HEK293T (cell line): ENCODE measurements at regions not wholly inside any gene's neighbourhood (a gene's known extent, or its start where the extent isn't known, plus 50 kb on each side); places are given as distances from the start of the nearest gene placed in this dataset.

ENCODE experiments used
- CTCF ChIA-PET: fragments of 350-600 bp; formaldehyde crosslinking; extraction: SDS; loops from one replicate; lab custom pipeline; 2021; ENCODE audit warnings: antibody characterized with exemption, inconsistent platforms; lab: Yijun Ruan, JAX
- POLR2A ChIA-PET: fragments of 350-600 bp; formaldehyde crosslinking; extraction: SDS; loops from one replicate; lab custom pipeline; 2020; ENCODE audit warnings: antibody characterized with exemption, inconsistent platforms; lab: Yijun Ruan, JAX
- DNase-seq: peaks from one replicate; pipeline ENCODE4 v3.0.0; 2012; ENCODE audit warnings: mixed read lengths; ENCODE audit errors: extremely low spot score
- ARNT ChIP-seq: fragments of 450-650 bp; IDR thresholded peaks from 2 replicates; pipeline ENCODE4 v1.6.1; 2017; ENCODE audit warnings: mild to moderate bottlenecking
- BHLHE40 ChIP-seq: fragments of 450-650 bp; IDR thresholded peaks from 2 replicates; pipeline ENCODE4 v1.6.1; 2016; ENCODE audit warnings: mild to moderate bottlenecking, moderate library complexity, borderline replicate concordance
- CTBP1 ChIP-seq: fragments of 450-650 bp; IDR thresholded peaks from 2 replicates; pipeline ENCODE4 v1.6.1; 2016; ENCODE audit warnings: borderline replicate concordance
- ELF4 ChIP-seq: fragments of 450-650 bp; IDR thresholded peaks from 2 replicates; pipeline ENCODE4 v1.6.1; 2017; ENCODE audit warnings: antibody characterized with exemption
- FOXA1 ChIP-seq: fragments of 450-650 bp; IDR thresholded peaks from 2 replicates; pipeline ENCODE4 v1.6.1; 2016; ENCODE audit warnings: mild to moderate bottlenecking
- FOXK2 ChIP-seq: fragments of 450-650 bp; IDR thresholded peaks from 2 replicates; pipeline ENCODE4 v1.6.1; 2016; ENCODE audit warnings: mild to moderate bottlenecking
- FOXM1 ChIP-seq: fragments of 450-650 bp; IDR thresholded peaks from 2 replicates; pipeline ENCODE4 v1.6.1; 2017; ENCODE audit warnings: mild to moderate bottlenecking, borderline replicate concordance
- HDGF ChIP-seq: fragments of 450-650 bp; IDR thresholded peaks from 2 replicates; pipeline ENCODE4 v1.6.1; 2017; ENCODE audit warnings: antibody characterized with exemption, borderline replicate concordance
- L3MBTL2 ChIP-seq: fragments of 450-650 bp; conservative IDR thresholded peaks from 2 replicates; pipeline ENCODE4 v1.6.1; 2016; ENCODE audit warnings: mild to moderate bottlenecking
- LEF1 ChIP-seq: fragments of 450-650 bp; IDR thresholded peaks from 2 replicates; pipeline ENCODE4 v1.6.1; 2017; ENCODE audit warnings: mild to moderate bottlenecking, borderline replicate concordance
- NFRKB ChIP-seq: fragments of 450-650 bp; IDR thresholded peaks from 2 replicates; pipeline ENCODE4 v1.6.1; 2016; ENCODE audit warnings: mild to moderate bottlenecking, moderate library complexity
- PKNOX1 ChIP-seq: fragments of 450-650 bp; IDR thresholded peaks from 2 replicates; pipeline ENCODE4 v1.6.1; 2016
- SP1 ChIP-seq: fragments of 450-650 bp; IDR thresholded peaks from 2 replicates; pipeline ENCODE4 v1.6.1; 2017
- SUZ12 ChIP-seq: fragments of 450-650 bp; IDR thresholded peaks from 2 replicates; pipeline ENCODE4 v1.6.1; 2016; ENCODE audit warnings: mild to moderate bottlenecking
- TARDBP ChIP-seq: fragments of 450-650 bp; IDR thresholded peaks from 2 replicates; pipeline ENCODE4 v1.6.1; 2016
- ZNF384 ChIP-seq: fragments of 450-650 bp; IDR thresholded peaks from 2 replicates; pipeline ENCODE4 v1.6.1; 2016

- CTCF ChIA-PET = no interaction called here
- DNase-seq = no peak
These were observed 1370.1 kb upstream of the DDX18 start for GRCh38 chr2:116444256-116444872.

GRCh38 chr2:116450990-116451389 is 1363.5 kb upstream of the DDX18 start:
- ChIA-PET CTCF (no interaction called here), POLR2A (no interaction called here)
- TF ChIP-seq PKNOX1 = no peak
- TF ChIP-seq L3MBTL2 = no peak
- TF ChIP-seq ELF4 = no peak
- no peak for TF ChIP-seq TARDBP
- TF ChIP-seq SUZ12 = no peak
- no peak for TF ChIP-seq ARNT
- TF ChIP-seq HDGF = no peak
- TF ChIP-seq ZNF384 = no peak
- no peak for TF ChIP-seq FOXA1
- no peak for TF ChIP-seq NFRKB
- no peak for TF ChIP-seq LEF1
- TF ChIP-seq BHLHE40 = no peak
- TF ChIP-seq SP1 = no peak
- no peak for TF ChIP-seq CTBP1
- no peak for TF ChIP-seq FOXK2
- no peak for TF ChIP-seq FOXM1
- no peak for DNase-seq

More at GRCh38 chr2:116444256-116444872, 1370.1 kb upstream of the DDX18 start:
- POLR2A ChIA-PET = no interaction called here
- TF ChIP-seq FOXM1 (no peak), ZNF384 (no peak), PKNOX1 (no peak), FOXK2 (no peak), ARNT (no peak), NFRKB (no peak), CTBP1 (no peak), SUZ12 (no peak)

- DNase-seq = no peak
- CTCF ChIA-PET = no interaction called here
- TF ChIP-seq NFRKB (no peak), SP1 (no peak), FOXA1 (no peak), CTBP1 (no peak), HDGF (no peak), FOXM1 (no peak), L3MBTL2 (no peak), ELF4 (no peak), ZNF384 (no peak), ARNT (no peak)
- POLR2A ChIA-PET = no interaction called here
These were observed 1361.8 kb upstream of the DDX18 start for GRCh38 chr2:116452651-116453050.

- ChIA-PET CTCF (no interaction called here), POLR2A (no interaction called here)
- DNase-seq = no peak
- TF ChIP-seq LEF1 = no peak
- TF ChIP-seq ELF4 = no peak
- no peak for TF ChIP-seq FOXM1
- TF ChIP-seq SP1 = no peak
- TF ChIP-seq TARDBP = no peak
- TF ChIP-seq CTBP1 = no peak
- TF ChIP-seq BHLHE40 = no peak
- TF ChIP-seq ZNF384 = no peak
- TF ChIP-seq NFRKB = no peak
- TF ChIP-seq FOXK2 = no peak
- TF ChIP-seq FOXA1 = no peak
- TF ChIP-seq SUZ12 = no peak
- no peak for TF ChIP-seq ARNT
- TF ChIP-seq HDGF = no peak
- no peak for TF ChIP-seq L3MBTL2
- no peak for TF ChIP-seq PKNOX1
These were observed 1358.1 kb upstream of the DDX18 start for GRCh38 chr2:116456429-116456828.

- CTCF ChIA-PET = no interaction called here
- no peak for TF ChIP-seq L3MBTL2
- no peak for TF ChIP-seq CTBP1
- TF ChIP-seq PKNOX1 = no peak
- no peak for TF ChIP-seq BHLHE40
- TF ChIP-seq TARDBP = no peak
- TF ChIP-seq NFRKB = no peak
- TF ChIP-seq ZNF384 = no peak
- no peak for TF ChIP-seq SP1
- no peak for TF ChIP-seq SUZ12
- no peak for TF ChIP-seq FOXM1
- no peak for TF ChIP-seq FOXA1
- TF ChIP-seq ELF4 = no peak
- TF ChIP-seq HDGF = no peak
- TF ChIP-seq LEF1 = no peak
- no peak for TF ChIP-seq ARNT
- no peak for TF ChIP-seq FOXK2
- no peak for DNase-seq
- POLR2A ChIA-PET = no interaction called here
These were observed 1347.2 kb upstream of the DDX18 start for GRCh38 chr2:116467243-116467642.
